ENCODE measurements at regions not wholly inside any gene's neighbourhood (a gene's known extent, or its start where the extent isn't known, plus 50 kb on each side); places are given as distances from the start of the nearest gene placed in this dataset.

DNA sequence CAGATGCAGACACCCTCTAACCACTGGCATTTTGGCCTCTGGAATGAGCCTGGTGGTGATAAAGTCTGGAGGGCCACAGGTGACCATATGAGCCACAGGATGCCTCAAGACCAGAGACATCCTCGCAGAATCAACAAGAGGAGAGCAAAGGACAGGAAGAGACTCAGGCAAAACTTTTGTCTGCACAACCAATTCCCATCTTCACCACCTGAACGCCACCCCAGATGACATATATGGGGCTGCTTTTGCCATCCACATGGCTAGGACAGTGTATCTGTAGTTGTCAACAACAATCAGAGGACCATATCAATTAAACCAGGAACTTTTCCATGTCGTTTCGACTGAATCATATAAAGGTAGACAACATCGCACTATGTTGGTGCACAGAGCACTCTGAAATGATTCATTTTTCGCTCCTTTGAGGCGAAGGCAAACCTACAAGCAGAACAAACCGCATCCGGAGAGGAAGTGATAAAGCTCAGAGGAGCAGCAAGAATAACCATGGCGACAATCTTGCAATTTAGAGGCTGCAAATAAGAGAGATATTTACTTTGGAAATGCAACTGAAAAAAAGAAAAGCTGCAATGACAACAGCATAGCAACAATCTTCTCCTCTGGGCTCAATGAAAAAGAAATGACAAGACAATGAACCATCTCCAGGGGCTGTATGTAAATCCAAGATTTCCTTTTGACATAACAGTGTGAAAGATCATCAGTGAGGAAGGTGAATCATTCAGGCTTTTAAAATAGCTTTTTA lies 204.5 kb downstream of the ARL4C start:
- intact Hi-C loops (cut with DNase I) = loop anchor here in 1 of 2 donors (10.0 kb wide), 1 partner anchor 202 kb away; the partner anchor contains the start of gene ARL4C
- WGBS, 4 donors = 74 to 83% (median 81%) methylated on average over 10 of the region's 10 CpGs
- Histone ChIP-seq H3K4me1 (replicated peaks in 1 of 2) (no peaks in the 10 kb centered on the region), H3K36me3 (replicated peaks in 1 of 2) (no peaks in the 10 kb centered on the region), H3K4me3 (no peak overlapping the region), H3K27me3 (no peaks in the 10 kb centered on the region), H3K27ac (peak overlapping the region in 1 of 5 donors; percentile 32), H3K9me3 (replicated peaks in 1 of 3) (no peaks in the 10 kb centered on the region)
- no peak for DNase-seq
- TF ChIP-seq POLR2A (IDR thresholded peaks at IDR 0.05) = no peak
- TF ChIP-seq, protein P1, sequence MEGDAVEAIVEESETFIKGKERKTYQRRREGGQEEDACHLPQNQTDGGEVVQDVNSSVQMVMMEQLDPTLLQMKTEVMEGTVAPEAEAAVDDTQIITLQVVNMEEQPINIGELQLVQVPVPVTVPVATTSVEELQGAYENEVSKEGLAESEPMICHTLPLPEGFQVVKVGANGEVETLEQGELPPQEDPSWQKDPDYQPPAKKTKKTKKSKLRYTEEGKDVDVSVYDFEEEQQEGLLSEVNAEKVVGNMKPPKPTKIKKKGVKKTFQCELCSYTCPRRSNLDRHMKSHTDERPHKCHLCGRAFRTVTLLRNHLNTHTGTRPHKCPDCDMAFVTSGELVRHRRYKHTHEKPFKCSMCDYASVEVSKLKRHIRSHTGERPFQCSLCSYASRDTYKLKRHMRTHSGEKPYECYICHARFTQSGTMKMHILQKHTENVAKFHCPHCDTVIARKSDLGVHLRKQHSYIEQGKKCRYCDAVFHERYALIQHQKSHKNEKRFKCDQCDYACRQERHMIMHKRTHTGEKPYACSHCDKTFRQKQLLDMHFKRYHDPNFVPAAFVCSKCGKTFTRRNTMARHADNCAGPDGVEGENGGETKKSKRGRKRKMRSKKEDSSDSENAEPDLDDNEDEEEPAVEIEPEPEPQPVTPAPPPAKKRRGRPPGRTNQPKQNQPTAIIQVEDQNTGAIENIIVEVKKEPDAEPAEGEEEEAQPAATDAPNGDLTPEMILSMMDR (IDR thresholded peaks at IDR 0.05) = no peak

- Histone ChIP-seq H3K36me3 (replicated peaks in 1 of 2) (no peaks in the 10 kb centered on the region), H3K27ac (peak overlapping the region in 1 of 5 donors; percentile 32), H3K4me3 (no peak overlapping the region), H3K9me3 (replicated peaks in 1 of 3) (no peaks in the 10 kb centered on the region), H3K4me1 (replicated peaks in 1 of 2) (peaks cover 0 to 4% of the 10 kb centered on the region in 2 donors), H3K27me3 (no peaks in the 10 kb centered on the region)
- WGBS, 4 donors = 35 to 44% (median 41%) methylated on average over 3 to 5 of the region's 5 CpGs
- TF ChIP-seq, protein P1 (IDR thresholded peaks at IDR 0.05) = no peak
- no peak for TF ChIP-seq POLR2A (IDR thresholded peaks at IDR 0.05)
- peak in 6 of 7 donors; percentile 28 to 64 (median 41) for DNase-seq
- intact Hi-C loops (cut with DNase I) = loop anchor here in 1 of 2 donors (10.0 kb wide), 1 partner anchor 203 kb away; the partner anchor contains the start of gene ARL4C
These were observed 205.1 kb downstream of the ARL4C start for GRCh38 chr2:234291765-234292204.

DNA sequence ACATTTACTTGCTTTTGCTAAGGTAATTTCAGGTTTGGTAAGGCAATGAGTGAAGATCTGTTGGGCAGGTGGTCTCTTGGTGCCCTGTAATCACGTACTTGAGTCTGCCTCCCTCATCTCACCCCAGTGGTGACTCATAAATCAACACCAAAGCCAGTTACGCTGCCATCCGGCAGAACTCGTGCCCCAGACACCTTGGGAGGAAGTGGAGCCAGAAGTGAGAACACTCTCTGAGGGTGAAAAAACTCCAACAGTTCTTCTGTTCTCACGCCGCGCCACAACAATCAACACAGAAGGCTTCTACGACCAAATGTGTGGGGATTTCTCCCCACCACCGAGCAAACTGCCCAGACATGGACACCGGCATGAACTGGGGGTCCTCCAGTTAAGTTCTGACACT lies 206.2 kb downstream of the ARL4C start:
- H3K4me1 ChIP-seq (replicated peaks in 1 of 2) = peaks cover 0 to 15% of the 10 kb centered on the region in 2 donors
- peak overlapping the region in 1 of 5 donors; percentile 59 for H3K27ac ChIP-seq
- 61 to 72% (median 62%) methylated on average over 6 to 10 of the region's 10 CpGs for WGBS, 4 donors
- H3K27me3 ChIP-seq = no peaks in the 10 kb centered on the region
- no peaks in the 10 kb centered on the region for H3K36me3 ChIP-seq (replicated peaks in 1 of 2)
- intact Hi-C loops (cut with DNase I) = loop anchor here in 1 of 2 donors (10.0 kb wide), 1 partner anchor 204 kb away; the partner anchor contains the start of gene ARL4C
- TF ChIP-seq POLR2A (IDR thresholded peaks at IDR 0.05) = no peak
- TF ChIP-seq, protein P1 (IDR thresholded peaks at IDR 0.05) = no peak
- H3K4me3 ChIP-seq = no peak overlapping the region
- DNase-seq = peak in 5 of 7 donors; percentile 30 to 62 (median 39)
- H3K9me3 ChIP-seq (replicated peaks in 1 of 3) = no peaks in the 10 kb centered on the region

DNA sequence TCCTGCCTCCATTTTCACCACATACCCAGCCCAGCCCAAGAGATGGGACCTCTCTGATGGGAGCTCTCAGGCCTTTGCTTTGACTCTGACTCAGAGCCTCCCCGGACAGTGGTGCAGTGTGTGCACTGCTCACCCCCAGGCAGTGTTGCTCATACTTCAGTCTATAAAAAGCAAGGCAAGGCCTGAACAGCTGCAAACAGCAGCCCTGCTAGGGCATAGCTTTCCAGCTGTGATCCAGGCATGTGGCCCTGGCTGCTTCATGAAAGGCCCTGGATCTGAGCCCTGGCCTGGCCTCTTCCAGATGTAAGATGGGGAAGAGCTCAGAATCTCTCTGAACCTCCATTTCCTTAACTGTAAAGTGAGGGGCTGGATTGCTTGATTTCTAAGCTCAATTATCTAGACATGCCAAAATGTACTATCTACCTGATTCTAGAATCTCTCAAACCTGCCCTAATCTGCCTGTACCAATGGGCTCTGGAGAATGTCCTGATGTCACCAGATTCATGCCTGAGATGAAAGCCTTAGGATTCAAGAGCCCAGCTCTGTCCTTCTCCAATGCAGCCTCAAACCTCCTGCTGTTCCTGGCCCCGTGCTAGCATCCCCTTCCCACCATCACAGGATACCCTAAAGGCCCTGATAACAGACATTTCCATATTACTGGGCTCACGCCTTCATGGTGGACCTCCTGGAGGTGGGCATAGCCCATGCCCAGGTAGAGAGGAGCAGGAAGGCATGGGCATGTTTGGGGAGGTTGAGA lies 206.9 kb downstream of the ARL4C start:
- Histone ChIP-seq H3K27me3 (no peaks in the 10 kb centered on the region), H3K4me3 (no peak overlapping the region), H3K36me3 (replicated peaks in 1 of 2) (no peaks in the 10 kb centered on the region), H3K4me1 (replicated peaks in 1 of 2) (peaks cover 0 to 22% of the 10 kb centered on the region in 2 donors), H3K9me3 (replicated peaks in 1 of 3) (no peaks in the 10 kb centered on the region), H3K27ac (peak overlapping the region in 2 of 5 donors; percentile 24 to 59)
- TF ChIP-seq, protein P1 (IDR thresholded peaks at IDR 0.05) = no peak
- no peak for TF ChIP-seq POLR2A (IDR thresholded peaks at IDR 0.05)
- DNase-seq = peak in 4 of 7 donors; percentile 16 to 56 (median 34)
- intact Hi-C loops (cut with DNase I) = loop anchor here (10.0 kb wide), 2 partner anchors 145 to 205 kb away; partner anchors contain the start of gene ARL4C (in 1 of the 2)
- 69 to 86% (median 78%) methylated on average over 2 to 3 of the region's 3 CpGs for WGBS, 4 donors
